Suprapubic skin (tissue), 4 donors: ENCODE measurements at regions not wholly inside any gene's neighbourhood (a gene's known extent, or its start where the extent isn't known, plus 50 kb on each side); places are given as distances from the start of the nearest gene placed in this dataset.

Experiments
- DNase-seq, 2 donors: peaks; one replicate each; pipeline ENCODE4 v3.0.0-alpha.2; 2019; ENCODE audit warnings: low spot score in 2 of 2
- H3K27ac ChIP-seq: fragments of 200-600 bp; sonication (generic); one replicate; pipeline ENCODE4 v1.5.1; 2019
- H3K27me3 ChIP-seq: fragments of 200-600 bp; sonication (generic); one replicate; pipeline ENCODE4 v1.5.1; 2019
- H3K36me3 ChIP-seq: fragments of 200-600 bp; sonication (generic); one replicate; pipeline ENCODE4 v1.5.1; 2019
- H3K4me1 ChIP-seq: fragments of 200-600 bp; sonication (generic); one replicate; pipeline ENCODE4 v1.5.1; 2019
- H3K4me3 ChIP-seq: fragments of 200-600 bp; sonication (generic); one replicate; pipeline ENCODE4 v1.5.1; 2019; ENCODE audit warnings: mild to moderate bottlenecking
- H3K9me3 ChIP-seq: fragments of 200-600 bp; sonication (generic); one replicate; pipeline ENCODE4 v1.5.1; 2019
- CTCF ChIP-seq, 2 donors: fragments of 200-600 bp in 1 of 2; fragments of 450-650 bp in 1 of 2; sonication (generic) in 1 of 2; IDR thresholded peaks; one replicate each; pipeline ENCODE4 v1.5.1; 2016 to 2019; ENCODE audit warnings: antibody characterized with exemption in 2 of 2, mild to moderate bottlenecking in 1 of 2, moderate library complexity in 1 of 2
- EP300 ChIP-seq: sonication (generic); formaldehyde crosslinking; IDR thresholded peaks from one replicate; pipeline ENCODE4 v1.6.1; 2017; ENCODE audit warnings: antibody characterized with exemption
- POLR2A ChIP-seq, 2 donors: fragments of 450-650 bp; IDR thresholded peaks; one replicate each; pipeline ENCODE4 v1.6.1; 2017; ENCODE audit warnings: antibody characterized with exemption in 2 of 2, mild to moderate bottlenecking in 2 of 2, moderate library complexity in 2 of 2
- POLR2AphosphoS5 ChIP-seq, 3 donors: sonication (generic); formaldehyde crosslinking; IDR thresholded peaks; one replicate each; pipeline ENCODE4 v1.6.1; 2017; ENCODE audit warnings: antibody characterized with exemption in 3 of 3
- WGBS: methylation state at CpG from one replicate; pipeline ENCODE4 v1.1.5; 2018; 5-methylcytosine and 5-hydroxymethylcytosine counted together

- WGBS = no CpG with 5 or more reads among the region's 15 CpGs
Observed at GRCh38 chr22:25360891-25361645, 141.6 kb downstream of the CRYBB2 start.

GRCh38 chr22:25361899-25362214 is 142.4 kb downstream of the CRYBB2 start:
- H3K4me3 ChIP-seq = no peak overlapping the region
- H3K27me3 ChIP-seq = no peaks in the 10 kb centered on the region
- TF ChIP-seq EP300 = no peak
- TF ChIP-seq POLR2AphosphoS5 (IDR thresholded peaks at IDR 0.05) = no peak
- no peak for TF ChIP-seq POLR2A (IDR thresholded peaks at IDR 0.05)
- TF ChIP-seq CTCF (IDR thresholded peaks at IDR 0.05) = no peak
- H3K27ac ChIP-seq = no peak overlapping the region
- peak in 1 of 2 donors; percentile 80 for DNase-seq
- WGBS = 68% methylated on average over 4 of the region's 4 CpGs
- H3K36me3 ChIP-seq = peaks cover 29% of the 10 kb centered on the region
- H3K4me1 ChIP-seq = peaks cover 5% of the 10 kb centered on the region
- no peaks in the 10 kb centered on the region for H3K9me3 ChIP-seq

More at GRCh38 chr22:25360891-25361645, 141.6 kb downstream of the CRYBB2 start:
- Histone ChIP-seq H3K4me3 (no peak overlapping the region), H3K27ac (no peak overlapping the region), H3K4me1 (peaks cover 5% of the 10 kb centered on the region), H3K27me3 (no peaks in the 10 kb centered on the region), H3K9me3 (no peaks in the 10 kb centered on the region), H3K36me3 (peaks cover 36% of the 10 kb centered on the region)
- peak; percentile 29 to 65 for DNase-seq
- no peak for TF ChIP-seq POLR2AphosphoS5 (IDR thresholded peaks at IDR 0.05)
- no peak for TF ChIP-seq POLR2A (IDR thresholded peaks at IDR 0.05)
- TF ChIP-seq CTCF (IDR thresholded peaks at IDR 0.05) = no peak
- no peak for TF ChIP-seq EP300

- WGBS = 40% methylated on average over 14 of the region's 17 CpGs
- peak; percentile 66 to 75 for DNase-seq
- H3K4me1 ChIP-seq = peaks cover 5% of the 10 kb centered on the region
- H3K9me3 ChIP-seq = no peaks in the 10 kb centered on the region
- TF ChIP-seq POLR2AphosphoS5 (IDR thresholded peaks at IDR 0.05) (no peak), EP300 (no peak), CTCF (IDR thresholded peaks at IDR 0.05) (peak; percentile 62 to 85)
- H3K27ac ChIP-seq = no peak overlapping the region
- peaks cover 25% of the 10 kb centered on the region for H3K36me3 ChIP-seq
- H3K27me3 ChIP-seq = no peaks in the 10 kb centered on the region
- H3K4me3 ChIP-seq = no peak overlapping the region
Observed at GRCh38 chr22:25362215-25362882, 142.9 kb downstream of the CRYBB2 start.

- DNase-seq = peak in 1 of 2 donors; percentile 64
- no peaks in the 10 kb centered on the region for H3K27me3 ChIP-seq
- no peaks in the 10 kb centered on the region for H3K9me3 ChIP-seq
- H3K36me3 ChIP-seq = peaks cover 19% of the 10 kb centered on the region
- H3K4me1 ChIP-seq = peaks cover 7% of the 10 kb centered on the region
- TF ChIP-seq POLR2A (IDR thresholded peaks at IDR 0.05) (no peak), POLR2AphosphoS5 (IDR thresholded peaks at IDR 0.05) (no peak), EP300 (no peak), CTCF (IDR thresholded peaks at IDR 0.05) (no peak)
- H3K4me3 ChIP-seq = no peak overlapping the region
- 77% methylated on average over 11 of the region's 11 CpGs for WGBS
- no peak overlapping the region for H3K27ac ChIP-seq
Observed at GRCh38 chr22:25362883-25363240, 143.4 kb downstream of the CRYBB2 start.

GRCh38 chr22:25363474-25363873 is 144.0 kb downstream of the CRYBB2 start:
- H3K36me3 ChIP-seq = peaks cover 15% of the 10 kb centered on the region
- H3K4me3 ChIP-seq = no peak overlapping the region
- WGBS = 97% methylated on average over 7 of the region's 8 CpGs
- H3K27ac ChIP-seq = no peak overlapping the region
- DNase-seq = peak in 1 of 2 donors; percentile 43
- H3K9me3 ChIP-seq = no peaks in the 10 kb centered on the region
- no peak for TF ChIP-seq CTCF (IDR thresholded peaks at IDR 0.05)
- TF ChIP-seq POLR2AphosphoS5 (IDR thresholded peaks at IDR 0.05) = no peak
- no peak for TF ChIP-seq EP300
- TF ChIP-seq POLR2A (IDR thresholded peaks at IDR 0.05) = no peak
- no peaks in the 10 kb centered on the region for H3K27me3 ChIP-seq
- peaks cover 13% of the 10 kb centered on the region for H3K4me1 ChIP-seq
